NOMO-1 treated with DMSO at 0.1 percent for 48 hours (cell line): ENCODE measurements at regions not wholly inside any gene's neighbourhood (a gene's known extent, or its start where the extent isn't known, plus 50 kb on each side); places are given as distances from the start of the nearest gene placed in this dataset.

Experiments
- DNase-seq: peaks from one replicate; lab custom pipeline; 2025; ENCODE audit not compliant: unreplicated experiment; lab: John Stamatoyannopoulos, UW

- no peak for DNase-seq
Observed at GRCh38 chr7:26044320-26044719, 107.7 kb upstream of the NFE2L3 start.

DNA sequence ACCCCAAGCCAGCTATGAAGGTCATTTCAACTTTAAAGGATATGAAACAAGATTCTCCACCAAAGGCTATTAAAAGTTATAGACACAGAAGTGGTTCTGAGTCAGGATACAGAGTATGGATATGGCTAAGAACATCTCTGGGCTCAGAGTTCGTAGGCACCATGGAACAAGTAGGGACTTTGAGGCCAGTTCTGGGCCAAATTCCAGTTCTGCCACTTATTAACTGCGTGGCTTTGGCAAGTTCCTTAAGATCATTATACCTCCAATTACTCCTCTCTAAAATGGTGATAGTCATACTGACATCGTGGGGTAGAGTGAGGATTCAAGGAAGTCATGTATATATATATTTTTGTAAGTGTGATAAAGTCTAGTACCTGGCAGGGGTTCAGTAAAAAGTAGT is 105.8 kb upstream of the NFE2L3 start:
- no peak for DNase-seq

DNA sequence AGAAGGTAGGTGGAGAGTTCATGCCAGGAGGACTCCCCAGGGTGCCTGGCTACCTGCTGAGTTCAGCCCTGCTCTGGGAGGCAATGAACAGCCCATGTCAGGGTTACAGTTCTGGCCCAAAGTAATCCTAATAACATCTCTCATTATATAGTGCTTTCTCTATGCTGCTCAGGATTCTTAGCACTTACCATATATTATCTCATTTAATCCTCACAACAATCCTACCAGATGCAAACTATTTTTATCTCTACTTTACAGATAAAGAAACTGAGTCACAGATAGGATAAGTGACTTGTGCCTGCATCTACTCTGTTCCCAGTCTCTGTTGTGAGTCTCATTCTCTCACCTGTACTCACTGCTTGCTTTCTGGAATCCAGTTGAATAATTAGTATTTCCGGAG is 105.1 kb upstream of the NFE2L3 start:
- DNase-seq = no peak

DNA sequence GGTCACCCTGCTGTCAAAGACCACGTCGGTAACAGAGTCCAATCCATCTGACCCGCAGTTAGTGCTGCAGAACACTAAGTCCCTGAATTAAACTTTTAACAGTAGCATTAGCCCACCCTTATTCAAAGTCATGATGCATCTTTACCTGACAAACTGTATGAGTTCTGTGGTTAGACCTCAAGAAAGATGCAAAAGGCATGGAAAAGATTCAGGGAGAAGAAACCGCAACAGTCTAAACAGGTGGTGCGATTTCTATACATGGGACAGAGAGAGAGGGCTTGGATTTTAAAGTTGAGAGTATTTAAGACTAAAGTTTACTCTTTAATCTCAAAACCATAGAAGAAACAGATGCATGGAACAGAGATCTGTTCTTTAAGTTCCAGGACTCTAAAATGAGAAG is 103.3 kb upstream of the NFE2L3 start:
- DNase-seq = no peak

GRCh38 chr7:26049081-26049480 is 102.9 kb upstream of the NFE2L3 start:
- DNase-seq = no peak

GRCh38 chr7:26051021-26051420 is 101.0 kb upstream of the NFE2L3 start:
- DNase-seq = peak; percentile 82

- DNase-seq = no peak
Observed at GRCh38 chr7:26052706-26053105, 99.3 kb upstream of the NFE2L3 start.

- DNase-seq = no peak
Observed at GRCh38 chr7:26054386-26054785, 97.6 kb upstream of the NFE2L3 start.

GRCh38 chr7:26055241-26055640 is 96.8 kb upstream of the NFE2L3 start:
- DNase-seq = no peak

- DNase-seq = no peak
Observed at GRCh38 chr7:26060733-26061677, 91.0 kb upstream of the NFE2L3 start.

- peak; percentile 56 for DNase-seq
Observed at GRCh38 chr7:26061678-26062603, 90.1 kb upstream of the NFE2L3 start.

DNA sequence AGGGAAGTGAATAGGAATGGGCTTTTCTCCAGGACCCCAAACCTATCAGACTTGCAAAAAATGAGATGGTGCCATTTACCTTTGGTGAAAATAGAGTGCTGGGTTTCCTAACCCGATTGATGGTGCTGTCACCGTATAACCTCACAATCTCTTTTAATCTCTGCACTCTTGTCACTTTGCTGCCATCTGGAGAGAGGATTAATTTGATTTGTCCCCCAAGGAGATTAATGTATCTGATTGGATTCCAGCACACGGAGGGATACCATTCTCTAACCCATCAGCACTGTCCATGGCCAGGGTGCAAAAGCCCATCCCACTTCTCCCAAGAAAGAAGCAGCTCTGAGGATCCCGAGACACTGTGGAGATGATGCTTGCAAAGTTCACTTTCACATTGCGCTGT is 86.3 kb upstream of the NFE2L3 start:
- no peak for DNase-seq

DNA sequence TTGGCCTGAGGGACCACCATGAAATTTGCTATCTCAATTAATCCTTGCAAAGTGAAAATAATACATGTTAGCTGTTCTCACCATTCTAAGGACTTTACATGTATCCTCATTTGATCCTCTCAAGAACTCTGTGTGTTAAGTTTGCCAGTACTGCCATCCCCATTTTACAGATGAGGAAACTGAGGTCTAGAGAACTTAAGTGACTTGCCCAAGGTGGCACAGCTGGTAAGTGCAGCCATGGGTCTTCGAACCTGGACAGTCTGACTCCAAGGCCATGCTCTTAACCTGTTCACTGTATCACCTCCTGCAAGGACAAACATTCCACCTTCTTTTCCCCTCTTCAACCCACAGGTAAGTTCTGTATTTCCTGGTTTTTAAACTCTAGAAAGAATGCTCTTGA is 85.3 kb upstream of the NFE2L3 start:
- no peak for DNase-seq

GRCh38 chr7:26070290-26070689 is 81.7 kb upstream of the NFE2L3 start:
- no peak for DNase-seq

DNA sequence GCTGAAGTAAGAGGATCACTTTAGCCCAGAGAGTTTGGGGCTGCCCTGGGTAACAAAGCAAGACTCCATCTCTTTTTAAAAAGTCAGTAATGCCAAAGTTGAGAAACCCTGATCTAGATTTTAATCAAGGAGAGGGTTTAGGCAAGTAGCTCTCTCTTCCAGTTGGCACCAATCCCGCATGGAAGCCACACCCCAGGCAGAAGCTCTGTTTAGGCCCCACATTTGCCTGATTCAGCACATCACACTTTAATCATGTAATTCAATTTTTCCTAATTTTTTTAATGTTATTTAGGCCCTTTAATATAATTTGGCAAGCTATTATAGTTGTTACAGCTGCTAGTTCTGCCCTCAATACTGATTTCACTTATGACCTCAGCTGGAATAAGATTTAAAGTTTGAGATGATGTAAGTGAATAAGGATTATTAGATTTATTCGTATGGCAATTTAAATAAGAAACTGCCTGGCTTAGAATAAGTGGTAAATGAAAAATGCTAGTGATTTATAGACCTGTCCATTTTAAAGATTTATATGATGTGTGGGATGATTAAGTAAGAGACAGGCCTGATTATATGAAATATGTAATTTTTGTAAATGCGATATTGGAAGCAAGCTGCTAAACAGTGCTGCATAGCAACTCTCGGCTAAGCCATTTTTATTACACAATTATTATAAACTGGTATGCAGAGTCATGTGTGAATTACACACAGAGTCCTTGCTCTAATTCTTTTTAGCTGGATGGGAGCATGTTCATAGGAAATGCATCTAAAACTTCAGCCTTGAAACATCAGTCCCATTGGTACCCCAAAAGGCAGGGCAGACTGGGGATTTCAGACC is 80.2 kb upstream of the NFE2L3 start:
- no peak for DNase-seq

DNA sequence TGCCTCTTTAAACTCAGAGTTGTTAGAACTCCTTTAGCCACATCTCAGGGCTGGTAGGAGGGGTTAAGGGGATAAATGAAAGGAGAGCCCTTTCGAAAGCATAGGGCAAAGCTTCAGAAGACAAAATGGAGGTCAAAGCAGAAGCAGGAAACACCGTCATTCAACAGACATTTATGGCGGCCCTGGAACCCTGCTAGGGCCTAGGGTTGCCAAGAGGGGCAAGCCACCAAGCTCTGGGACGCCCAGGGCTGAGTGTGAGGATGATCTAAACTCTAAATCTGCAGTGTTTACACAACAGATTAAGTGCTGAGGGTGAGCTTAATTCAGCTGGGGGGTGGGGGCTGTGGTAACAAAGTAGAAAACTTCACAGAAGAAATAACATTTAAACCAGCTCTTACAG is 79.0 kb upstream of the NFE2L3 start:
- DNase-seq = no peak

- no peak for DNase-seq
Observed at GRCh38 chr7:26074919-26075318, 77.1 kb upstream of the NFE2L3 start.

- no peak for DNase-seq
Observed at GRCh38 chr7:26076691-26077090, 75.3 kb upstream of the NFE2L3 start.

DNA sequence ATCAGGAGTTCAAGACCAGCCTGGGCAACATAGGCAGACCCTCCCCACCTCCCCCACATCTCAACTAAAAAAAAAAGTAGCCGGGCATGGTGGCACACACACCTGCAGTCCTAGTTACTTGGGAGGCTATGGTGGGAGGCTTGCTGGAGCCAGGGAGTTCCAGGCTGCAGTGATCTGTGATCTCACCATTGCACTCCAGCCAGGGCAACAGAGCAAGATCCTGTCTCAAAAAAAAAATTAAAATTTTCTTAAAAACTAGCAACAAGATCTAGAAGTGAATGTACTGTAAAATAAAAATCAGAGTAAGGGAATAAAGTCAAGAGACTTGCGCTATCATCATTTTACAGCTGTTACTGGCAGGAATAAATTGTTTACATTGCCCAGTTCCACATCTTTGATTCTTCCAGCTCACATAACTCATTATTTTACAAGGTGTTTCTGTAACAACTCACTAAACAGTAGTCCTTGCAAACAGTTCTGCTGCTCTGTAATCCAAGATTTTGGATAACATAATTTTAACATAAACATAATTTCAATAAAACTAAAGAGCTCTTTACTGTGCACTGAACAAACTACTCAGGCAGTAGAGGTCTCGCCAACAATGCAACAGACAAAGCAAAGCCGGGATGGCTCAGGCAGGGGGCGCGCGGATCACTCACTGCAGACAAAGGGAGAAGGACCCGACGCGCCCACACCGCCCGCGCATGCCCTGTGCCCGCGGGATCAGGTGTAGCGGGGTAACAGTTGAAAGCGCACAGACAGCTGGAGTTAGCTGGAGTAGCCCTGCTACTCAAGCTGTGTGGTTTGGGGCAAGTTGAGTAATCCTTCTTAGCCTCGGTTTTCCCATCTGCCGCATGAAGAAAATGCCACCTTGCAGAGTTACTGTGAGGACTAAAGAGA is 73.3 kb upstream of the NFE2L3 start:
- DNase-seq = peak; percentile 76

GRCh38 chr7:26081638-26082037 is 70.4 kb upstream of the NFE2L3 start:
- DNase-seq = no peak
